DOHH2 (cell line): ENCODE measurements at regions not wholly inside any gene's neighbourhood (a gene's known extent, or its start where the extent isn't known, plus 50 kb on each side); places are given as distances from the start of the nearest gene placed in this dataset.

Source experiments
- EZH2phosphoT487 ChIP-seq: fragments of 200-600 bp; sonication (generic); IDR thresholded peaks from 2 replicates; pipeline ENCODE4 v1.6.1; 2017; ENCODE audit warnings: borderline replicate concordance, mild to moderate bottlenecking, antibody characterized with exemption, low read length, moderate library complexity, mixed read lengths
- TF ChIP-seq, protein P1 (sequence below): fragments of 200-600 bp; sonication (generic); IDR thresholded peaks from one replicate; pipeline ENCODE4 v1.5.1; 2014; ENCODE audit warnings: antibody characterized with exemption, mild to moderate bottlenecking, low read depth, low read length; ENCODE audit not compliant: poor library complexity, severe bottlenecking

GRCh38 chr2:16952805-16953204, 287.2 kb upstream of the CYRIA start:
- TF ChIP-seq, protein P1, sequence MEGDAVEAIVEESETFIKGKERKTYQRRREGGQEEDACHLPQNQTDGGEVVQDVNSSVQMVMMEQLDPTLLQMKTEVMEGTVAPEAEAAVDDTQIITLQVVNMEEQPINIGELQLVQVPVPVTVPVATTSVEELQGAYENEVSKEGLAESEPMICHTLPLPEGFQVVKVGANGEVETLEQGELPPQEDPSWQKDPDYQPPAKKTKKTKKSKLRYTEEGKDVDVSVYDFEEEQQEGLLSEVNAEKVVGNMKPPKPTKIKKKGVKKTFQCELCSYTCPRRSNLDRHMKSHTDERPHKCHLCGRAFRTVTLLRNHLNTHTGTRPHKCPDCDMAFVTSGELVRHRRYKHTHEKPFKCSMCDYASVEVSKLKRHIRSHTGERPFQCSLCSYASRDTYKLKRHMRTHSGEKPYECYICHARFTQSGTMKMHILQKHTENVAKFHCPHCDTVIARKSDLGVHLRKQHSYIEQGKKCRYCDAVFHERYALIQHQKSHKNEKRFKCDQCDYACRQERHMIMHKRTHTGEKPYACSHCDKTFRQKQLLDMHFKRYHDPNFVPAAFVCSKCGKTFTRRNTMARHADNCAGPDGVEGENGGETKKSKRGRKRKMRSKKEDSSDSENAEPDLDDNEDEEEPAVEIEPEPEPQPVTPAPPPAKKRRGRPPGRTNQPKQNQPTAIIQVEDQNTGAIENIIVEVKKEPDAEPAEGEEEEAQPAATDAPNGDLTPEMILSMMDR = no peak
- no peak for TF ChIP-seq EZH2phosphoT487
